ENCODE measurements at regions not wholly inside any gene's neighbourhood (a gene's known extent, or its start where the extent isn't known, plus 50 kb on each side); places are given as distances from the start of the nearest gene placed in this dataset.
"Not testable (repeated sequence)": the region's sequence is repeated elsewhere in the genome, so short reads cannot be mapped to it uniquely, and the experiment has no call there.

DNA sequence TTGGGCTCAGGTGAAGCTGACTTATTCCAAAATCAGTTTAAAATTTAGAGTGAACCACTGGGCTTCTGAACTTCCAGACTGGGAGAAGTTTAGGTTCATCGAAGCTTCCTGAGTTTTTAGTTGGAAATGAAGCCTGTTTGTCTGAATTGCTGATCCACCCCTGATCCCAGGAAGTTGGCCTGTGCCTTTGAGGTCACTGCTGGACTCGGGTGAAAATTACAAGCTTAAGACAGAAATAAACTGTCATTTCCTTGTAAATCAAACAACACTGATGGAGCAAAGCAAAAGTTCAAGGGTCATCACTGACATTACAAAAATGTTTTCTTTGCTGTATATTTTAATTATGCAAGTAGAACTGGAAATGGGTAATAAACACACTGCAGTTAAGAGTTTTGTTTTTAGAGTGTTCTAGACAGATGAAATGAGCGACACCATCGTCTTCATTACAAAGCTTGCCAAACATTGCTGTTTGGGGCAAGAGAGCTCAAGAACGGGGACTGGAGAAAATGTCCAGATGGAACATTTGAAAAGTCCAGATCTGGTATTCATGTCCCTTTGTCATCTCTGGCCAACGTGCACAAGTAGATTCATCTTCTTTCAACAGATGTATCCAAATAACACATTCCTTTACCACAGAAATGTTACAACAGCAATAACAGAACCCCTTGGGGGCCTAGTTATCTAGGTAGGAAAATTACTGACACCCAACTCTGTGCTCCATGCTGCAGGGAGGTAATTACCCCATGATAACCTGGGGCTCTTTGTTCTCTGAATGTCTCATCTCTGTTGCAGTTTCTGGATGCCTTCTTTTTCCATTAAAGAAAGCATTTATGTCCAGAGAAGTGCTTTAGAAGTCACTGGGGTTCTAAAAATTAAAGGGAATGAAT, 142.4 kb upstream of the ERCC6L2 start:
- no peak for DNase-seq (ENCODE audit: low read depth in 2 of 2)

DNA sequence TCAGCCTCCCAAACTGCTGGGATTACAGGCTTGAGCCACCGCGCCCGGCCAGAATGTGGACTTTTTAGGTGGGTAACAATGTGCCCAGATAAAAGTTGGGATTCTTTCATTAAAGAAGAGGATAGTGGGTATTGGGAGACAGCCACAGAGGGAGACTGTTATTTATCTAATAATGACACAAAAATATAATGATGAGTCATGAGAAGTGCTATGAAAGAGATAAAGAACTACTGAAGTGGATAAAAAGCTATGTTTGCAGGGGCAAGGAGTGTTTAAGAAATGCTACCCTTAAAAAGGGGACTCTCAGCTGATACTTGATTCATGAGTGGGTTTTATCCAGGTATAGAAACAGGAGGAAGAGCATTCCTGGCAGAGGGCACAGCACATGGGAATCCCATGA, 143.6 kb upstream of the ERCC6L2 start:
- no peak for DNase-seq (ENCODE audit: low read depth in 2 of 2)

DNA sequence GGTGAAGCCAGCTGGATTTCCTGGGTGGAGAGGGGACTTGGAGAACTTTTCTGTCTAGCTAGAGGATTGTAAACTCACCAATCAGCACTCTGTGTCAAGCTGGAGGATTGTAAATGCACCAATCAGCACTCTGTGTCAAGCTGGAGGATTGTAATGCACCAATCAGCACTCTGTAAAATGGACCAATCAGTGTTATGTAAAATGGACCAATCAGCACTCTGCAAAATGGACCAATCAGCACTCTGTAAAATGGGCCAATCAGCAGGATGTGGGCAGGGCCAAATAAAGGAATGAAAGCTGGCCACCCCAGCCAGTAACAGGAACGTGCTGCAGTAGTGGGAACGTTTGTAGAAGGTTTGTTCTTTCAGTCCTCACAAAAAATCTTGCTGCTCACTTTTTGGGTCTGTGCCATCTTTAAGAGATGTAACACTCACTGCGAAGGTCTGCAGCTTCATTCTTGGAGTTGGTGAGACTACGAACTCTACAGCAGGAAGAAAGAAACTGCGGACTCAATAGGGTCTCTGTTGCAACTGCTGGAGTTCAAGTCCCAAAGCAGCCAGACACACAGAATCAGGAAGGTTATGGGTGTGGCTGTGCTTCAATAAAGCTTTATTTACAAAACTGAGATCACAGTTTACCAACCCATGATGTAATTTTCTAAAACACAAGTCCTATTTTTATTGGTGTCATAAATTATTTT, 145.7 kb upstream of the ERCC6L2 start:
- no peak for DNase-seq (ENCODE audit: low read depth in 2 of 2)

DNA sequence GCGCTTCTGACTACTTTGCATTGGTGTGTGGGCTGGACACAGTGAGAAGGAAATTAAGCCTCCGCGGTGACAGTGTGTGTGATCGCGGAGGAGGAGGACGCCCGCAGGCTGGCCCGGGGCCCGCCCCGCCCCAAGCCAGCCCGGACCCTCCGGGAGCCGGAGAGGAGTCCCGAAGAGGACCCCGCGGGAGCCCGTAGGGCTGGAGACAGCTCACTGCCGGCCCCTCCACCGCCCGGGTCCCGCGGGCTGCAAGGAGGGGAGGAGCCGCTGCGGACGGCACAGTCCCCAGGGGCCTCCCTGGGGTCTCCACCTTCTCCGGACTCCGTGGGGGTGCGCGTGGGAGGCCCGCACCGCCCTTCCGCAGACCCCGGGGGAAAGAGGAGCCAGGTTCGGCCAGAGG, 146.4 kb upstream of the ERCC6L2 start:
- DNase-seq (ENCODE audit: low read depth in 2 of 2), result no peak

DNA sequence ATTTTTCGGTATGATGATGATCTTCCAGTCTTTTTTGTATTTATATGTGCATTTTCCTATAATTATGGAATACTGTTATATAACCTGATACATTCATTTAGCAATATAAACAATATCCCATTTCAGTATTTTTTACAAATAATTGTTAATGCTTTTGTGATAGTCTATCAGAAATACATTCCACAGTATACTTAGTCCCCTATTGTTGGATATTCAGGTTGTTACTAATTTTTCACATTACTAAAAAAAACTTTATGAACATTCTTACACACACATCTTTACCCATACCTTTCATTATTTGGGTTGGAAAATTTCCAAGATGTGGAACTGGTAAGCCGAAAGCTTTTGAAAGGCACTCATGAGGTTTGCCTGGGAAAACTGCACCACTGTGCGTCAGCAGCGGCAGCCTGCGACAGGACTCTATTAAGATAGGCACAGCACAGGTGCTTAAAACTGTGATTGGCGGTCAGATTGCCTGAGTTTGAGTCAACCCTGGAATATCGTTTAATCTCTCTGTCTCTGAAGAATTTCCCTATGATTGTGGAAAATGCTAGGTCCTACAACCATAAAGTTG, 147.5 kb upstream of the ERCC6L2 start:
- DNase-seq (ENCODE audit: low read depth in 2 of 2), result no peak

DNA sequence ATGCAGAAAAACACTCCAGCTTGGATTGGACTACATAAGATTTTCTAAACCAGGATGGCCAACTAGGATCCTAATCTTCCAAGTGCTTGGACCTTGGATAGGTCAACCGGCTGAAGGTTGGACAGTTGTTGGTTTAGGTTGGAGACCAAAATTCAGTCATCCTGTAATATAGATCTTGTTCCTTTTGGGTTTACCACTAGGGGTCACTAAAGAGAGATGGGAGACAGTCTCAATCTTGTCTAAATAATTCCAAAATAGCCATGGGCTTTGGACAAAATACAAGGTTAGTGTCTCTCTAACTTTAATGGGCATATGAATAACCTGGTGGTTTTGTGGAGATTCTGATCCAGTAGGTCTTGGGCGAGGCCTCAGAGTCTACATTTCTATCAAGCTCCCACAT, 148.7 kb upstream of the ERCC6L2 start:
- DNase-seq (ENCODE audit: low read depth in 2 of 2), result no peak

DNA sequence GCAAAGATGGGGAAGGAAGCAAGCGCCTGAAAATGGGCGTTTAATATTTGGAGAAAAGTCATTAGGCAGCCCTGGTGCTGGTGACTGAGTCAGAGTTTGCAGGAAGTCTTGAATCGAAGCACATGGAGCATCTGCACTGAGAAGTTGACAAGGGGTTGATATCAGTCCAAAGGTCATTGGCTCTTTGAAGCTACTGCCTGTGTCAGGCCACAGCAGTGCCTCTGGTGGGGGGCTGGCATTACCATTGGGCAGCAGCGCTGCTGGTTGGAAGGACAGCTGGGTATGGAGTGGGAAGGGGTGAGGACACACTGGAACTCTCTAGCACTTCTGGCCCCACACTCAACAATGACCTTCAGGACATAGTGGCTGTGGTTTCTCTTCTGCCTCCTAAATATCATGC, 150.4 kb upstream of the ERCC6L2 start:
- peak in 1 of 2 donors; percentile 9 for DNase-seq (ENCODE audit: low read depth in 2 of 2)

DNA sequence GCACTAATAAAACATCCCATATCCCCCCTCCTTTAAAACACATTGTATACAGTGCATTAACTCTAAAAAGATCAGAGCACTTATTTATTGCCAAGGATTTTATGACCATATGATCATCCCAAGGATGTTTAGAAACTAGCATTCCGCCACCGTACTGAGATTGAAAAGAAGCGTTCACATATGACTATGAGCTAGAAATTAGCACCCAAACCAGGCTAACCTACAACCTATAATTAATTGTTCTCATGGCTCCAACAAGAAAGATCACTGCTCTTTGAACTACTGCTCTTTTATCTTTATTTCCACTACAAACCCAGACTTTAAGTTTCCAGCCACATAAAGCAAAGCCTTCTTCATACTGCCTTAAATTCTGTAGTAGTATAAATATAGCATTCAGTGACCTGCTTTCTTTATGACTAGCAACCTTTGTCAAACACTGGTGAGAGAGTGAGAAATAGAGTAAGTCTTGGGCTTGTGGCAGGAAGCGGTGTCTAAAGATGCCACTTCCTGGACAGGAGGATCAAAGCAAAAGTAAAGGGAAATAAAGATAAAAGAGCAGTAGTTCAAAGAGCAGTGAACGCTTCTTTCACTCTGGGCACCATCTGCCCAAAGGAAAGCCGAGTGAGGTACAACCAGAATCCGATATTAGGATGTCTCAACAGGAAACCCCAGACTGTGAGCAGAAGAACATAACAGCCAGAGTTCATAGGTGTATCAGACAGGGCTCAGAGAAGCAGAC, 151.1 kb upstream of the ERCC6L2 start:
- DNase-seq (ENCODE audit: low read depth in 2 of 2), result peak; percentile 39 to 52

DNA sequence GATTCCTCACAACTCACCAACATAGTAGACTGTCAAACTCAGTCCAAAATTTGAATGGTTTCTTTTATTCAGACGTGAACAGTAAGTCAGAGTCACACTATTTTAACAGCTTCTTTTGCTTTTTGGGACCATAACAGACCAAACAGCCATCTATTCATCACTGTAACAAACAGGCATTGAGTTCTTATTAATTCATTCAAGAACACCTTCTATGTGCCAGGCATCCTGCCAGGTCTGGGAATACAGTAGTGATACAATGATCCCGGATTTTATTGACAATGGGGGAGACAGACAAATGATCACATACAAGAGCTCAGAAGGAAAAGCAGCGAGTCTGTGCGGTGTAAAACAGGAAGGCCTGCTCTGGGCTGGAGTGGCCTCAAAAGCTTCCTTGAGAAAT, 153.3 kb upstream of the ERCC6L2 start:
- DNase-seq (ENCODE audit: low read depth in 2 of 2), result no peak

DNA sequence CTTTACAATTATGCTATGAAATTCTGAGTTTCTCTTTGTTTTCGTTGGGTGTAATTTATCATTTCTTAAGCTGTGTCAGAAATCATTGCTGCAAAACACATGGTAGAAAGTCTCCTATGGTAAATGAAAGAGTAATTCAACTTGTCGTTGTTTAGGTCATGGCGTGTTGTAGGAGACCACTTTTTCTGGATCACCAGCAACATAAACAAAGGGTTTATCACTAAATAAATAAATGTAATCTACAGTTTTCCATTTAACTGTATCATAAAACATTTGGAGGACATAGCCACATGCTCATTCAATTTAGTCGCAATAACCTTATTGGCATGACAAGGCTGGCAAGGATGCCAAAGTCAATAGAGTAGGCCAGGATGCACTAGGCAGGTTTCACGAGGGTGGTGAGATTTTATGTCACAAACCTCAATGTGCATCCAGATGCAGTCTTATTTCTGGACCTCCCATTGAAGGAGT, 154.4 kb upstream of the ERCC6L2 start:
- DNase-seq (ENCODE audit: low read depth in 2 of 2), result no peak

DNA sequence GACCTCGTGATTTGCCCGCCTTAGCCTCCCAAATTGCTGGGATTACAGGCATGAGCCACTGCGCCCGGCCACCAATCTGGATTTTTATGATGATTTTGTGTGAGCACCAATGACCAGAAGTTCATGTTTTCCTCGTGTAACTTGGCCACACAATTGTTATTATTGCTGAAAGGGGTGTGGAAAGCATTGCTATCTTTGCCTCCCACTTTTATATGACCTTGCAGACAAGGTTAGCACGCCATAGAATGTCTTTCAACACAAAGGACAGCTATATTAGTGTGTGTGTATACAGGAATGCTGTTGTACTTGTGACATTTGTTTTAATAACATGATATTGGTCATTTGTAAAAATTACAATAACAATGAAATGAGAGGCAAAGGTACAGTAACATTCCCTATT, 155.0 kb upstream of the ERCC6L2 start:
- no peak for DNase-seq (ENCODE audit: low read depth in 2 of 2)

DNA sequence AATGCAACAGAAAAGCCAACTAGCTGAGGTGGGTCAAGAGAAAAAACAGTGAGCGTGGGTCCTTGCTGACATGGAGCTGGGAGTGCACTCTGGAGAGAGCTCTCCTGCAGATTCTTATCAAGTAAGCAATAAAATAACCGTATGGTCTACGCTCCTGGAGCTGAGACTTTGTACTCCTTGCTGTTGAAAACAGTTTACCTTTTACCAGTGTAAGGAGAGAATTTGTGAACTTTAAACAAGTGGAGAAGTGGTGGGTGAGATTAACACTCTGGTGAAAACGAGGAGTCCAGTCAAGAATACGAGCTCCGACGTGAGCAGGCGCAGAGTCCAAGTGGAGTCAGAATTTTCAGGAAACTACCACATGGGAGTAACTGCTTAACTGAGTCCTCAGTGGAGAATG, 156.1 kb upstream of the ERCC6L2 start:
- no peak for DNase-seq (ENCODE audit: low read depth in 2 of 2)

DNA sequence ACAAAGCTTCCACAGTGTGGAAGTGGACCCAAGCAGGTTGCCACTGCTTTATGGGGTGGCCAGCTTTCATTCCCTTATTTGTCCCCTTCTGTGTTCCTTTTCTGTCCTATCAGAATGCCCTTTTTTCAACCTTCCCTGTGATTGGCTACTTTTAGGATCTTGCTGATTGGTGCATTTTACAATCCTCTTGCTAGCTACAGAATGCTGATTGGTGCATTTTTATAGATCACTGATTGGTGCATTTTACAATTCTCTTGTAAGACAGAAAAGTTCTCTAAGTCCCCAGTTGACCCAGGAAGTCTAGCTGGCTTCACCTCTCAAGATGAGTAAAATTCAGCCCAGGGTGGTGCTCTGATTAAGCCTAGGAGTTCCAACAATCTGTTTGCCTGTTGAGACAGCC, 157.2 kb upstream of the ERCC6L2 start:
- no peak for DNase-seq (ENCODE audit: low read depth in 2 of 2)

DNA sequence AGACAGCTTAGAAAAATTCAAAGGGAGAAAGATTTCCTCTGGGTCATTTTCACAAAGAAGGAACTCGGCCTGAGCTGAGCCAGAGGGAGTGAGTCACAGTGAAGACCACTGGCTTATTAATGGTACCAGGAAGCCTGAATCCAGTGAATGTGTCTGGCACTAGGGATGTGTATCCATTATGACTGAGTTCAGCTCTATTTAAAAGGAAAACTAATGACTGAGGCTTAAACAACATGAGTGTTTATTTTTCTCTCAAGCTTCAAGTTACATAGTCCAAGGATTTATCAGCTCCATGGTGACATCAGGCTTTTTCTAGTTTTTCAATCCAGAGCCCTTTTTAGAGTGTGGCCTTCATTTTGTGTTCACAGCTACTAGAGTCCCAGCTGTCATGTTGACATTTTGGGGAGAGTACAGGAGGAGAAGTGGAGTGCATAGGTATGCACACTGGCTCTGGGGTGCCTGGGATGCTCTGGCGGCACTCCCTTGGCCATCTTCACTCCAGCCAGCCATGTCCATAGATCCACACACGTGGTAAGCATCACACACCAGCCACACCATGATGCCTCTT, 159.5 kb upstream of the ERCC6L2 start:
- DNase-seq (ENCODE audit: low read depth in 2 of 2), result no peak

DNA sequence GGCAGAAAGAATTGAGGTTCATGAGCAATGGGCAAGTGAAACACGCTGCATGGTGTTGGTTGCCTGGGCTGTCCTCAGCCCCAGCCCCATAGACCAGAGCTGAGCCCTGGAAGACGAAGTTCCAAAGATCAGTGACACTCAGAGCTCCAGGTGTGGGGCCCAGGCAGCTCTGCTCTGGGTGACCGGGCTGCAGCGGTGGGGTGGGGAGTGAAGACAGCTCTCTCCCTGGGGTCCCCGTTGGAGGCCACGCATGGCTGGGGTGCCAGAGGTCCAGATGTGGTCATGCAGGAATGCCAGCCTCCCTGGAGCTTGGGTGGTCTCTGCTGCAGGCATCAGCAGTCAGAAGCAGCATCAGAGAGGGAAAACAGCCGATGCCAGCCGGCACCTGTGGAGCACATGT, 165.0 kb upstream of the ERCC6L2 start:
- DNase-seq (ENCODE audit: low read depth in 2 of 2), result no peak

DNA sequence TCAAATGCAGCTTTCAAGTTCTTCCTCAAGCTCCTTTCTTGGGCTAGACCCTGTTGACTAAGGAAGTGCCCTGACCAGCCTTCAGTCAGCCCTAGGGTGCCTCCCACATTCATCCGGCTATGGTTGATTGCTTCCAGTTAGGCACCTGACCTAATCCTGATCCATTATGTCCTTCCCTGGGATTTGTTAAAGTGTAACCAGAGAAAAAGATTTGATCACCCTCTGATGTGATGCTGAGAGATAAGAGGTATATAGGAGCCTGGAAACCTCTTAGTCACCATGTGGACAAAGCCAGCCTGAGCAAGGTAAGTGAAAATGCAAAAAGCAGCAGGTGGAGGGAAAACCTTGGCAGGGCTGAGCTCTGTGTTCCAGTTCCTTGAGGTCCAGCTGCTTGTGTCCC, 178.8 kb upstream of the ERCC6L2 start:
- no peak for DNase-seq (ENCODE audit: low read depth in 2 of 2)

DNA sequence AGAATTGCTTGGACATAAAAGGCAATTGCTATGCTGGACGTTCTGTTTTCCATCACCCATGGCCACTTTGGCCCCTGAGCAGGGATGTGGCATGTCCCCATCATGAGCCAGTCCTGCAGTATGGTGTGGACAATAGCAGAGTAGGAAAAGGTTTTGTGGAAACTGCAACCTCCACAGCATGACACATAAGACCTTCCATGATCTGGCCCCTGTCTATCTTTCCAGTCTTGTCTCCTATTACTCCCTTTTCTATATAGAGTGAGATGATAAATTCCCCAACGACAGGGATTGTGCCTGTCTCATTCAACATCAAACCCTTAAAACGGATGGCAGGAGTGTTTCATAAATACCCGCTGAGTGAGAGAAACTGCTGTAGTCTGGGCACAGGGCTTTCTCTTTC, 174.7 kb upstream of the PTCH1 start:
- DNase-seq (ENCODE audit: low read depth in 2 of 2), result no peak

DNA sequence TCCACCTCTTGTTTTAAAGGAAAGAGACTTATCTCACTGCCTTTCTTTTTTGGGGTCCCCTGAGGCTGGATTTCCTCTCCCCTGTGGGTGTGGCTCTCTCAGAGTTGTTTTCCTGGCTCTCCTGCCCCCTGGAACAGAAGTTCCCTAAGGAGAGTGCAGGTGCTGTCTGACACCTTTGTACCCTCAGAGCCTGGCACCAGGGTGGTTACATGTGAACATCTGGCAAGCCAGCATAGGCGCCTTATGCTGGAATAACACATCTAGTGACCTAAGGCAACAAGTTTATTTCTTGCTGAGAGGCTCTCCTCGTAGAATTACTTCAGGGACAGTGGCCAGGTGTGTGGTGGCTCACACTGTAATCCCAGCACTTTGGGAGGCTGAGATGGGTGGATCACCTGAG, 172.9 kb upstream of the PTCH1 start:
- DNase-seq (ENCODE audit: low read depth in 2 of 2), result no peak

DNA sequence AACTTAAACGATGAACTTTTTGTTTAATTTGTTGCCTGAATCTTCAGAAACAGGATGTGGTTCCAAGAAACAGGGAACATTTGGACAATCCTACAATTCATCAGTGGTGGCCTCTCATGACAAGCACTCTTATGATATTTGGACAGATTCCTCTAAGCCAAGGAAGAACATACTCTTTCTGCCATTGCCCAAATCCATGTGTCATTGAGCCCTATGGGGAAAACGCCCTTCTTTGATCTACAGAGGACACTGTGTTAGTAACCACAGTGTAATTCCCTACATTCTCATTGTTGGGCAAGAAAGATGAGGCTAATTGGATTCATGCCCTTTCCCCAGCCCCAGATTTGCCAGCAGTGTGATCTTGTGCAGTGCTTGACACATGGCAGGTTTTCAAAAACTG, 167.7 kb upstream of the PTCH1 start:
- DNase-seq (ENCODE audit: low read depth in 2 of 2), result no peak

DNA sequence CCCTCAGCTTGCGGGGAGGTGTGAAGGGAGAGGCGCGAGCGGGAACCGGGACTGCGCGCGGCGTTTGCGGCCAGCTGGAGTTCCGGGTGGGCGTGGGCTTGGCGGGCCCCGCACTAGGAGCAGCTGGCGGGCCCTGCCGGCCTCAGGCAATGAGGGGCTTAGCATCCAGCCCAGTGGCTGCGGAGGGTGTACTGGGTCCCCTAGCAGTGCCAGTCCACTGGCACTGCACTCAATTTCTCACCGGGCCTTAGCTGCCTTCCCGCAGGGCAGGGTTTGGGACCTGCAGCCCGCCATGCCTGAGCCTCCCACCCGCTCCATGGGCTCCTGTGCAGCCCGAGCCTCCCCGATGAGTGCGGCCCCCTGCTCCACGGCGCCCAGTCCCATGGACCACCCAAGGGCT, 163.5 kb upstream of the PTCH1 start:
- not testable (repeated sequence) for DNase-seq (ENCODE audit: low read depth in 2 of 2)

DNA sequence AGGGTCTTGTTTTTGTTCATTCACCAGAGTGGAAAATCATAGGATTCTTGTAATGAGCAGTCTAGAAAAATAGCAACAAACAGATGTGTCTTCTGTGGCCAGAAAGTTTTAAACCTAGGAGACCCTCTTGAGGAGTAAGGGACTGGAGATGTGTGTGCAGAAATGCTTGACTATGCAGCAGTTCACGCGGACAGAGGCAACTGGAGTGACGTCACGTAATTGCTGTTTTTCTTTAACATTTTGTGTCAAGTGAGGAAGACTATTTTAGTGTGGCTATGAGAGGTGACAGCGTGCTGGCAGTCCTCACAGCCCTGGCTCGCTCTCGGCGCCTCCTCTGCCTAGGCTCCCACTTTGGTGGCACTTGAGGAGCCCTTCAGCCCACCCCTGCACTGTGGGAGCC, 163.1 kb upstream of the PTCH1 start:
- DNase-seq (ENCODE audit: low read depth in 2 of 2), result no peak

DNA sequence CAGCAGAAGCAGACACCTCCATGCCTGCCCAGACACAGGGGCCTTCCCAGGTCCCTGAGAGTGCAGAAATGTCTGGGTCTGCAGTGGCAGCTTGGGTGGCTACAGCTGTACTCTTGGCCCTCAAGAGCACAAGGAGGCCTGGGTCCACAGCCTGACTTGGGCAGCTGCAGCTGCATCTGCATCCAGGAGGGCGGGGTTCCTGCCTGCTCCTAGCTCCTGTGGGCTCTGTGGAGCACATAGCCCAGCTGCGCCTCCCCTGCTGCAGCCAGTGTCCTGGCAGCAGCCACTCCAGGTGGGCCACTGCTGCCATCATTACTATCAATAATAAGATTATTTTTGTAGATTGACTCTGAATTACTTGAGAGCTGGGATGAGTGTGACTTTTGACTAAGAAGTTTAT, 162.0 kb upstream of the PTCH1 start:
- DNase-seq (ENCODE audit: low read depth in 2 of 2), result no peak
